NB4 (cell line): ENCODE measurements at regions not wholly inside any gene's neighbourhood (a gene's known extent, or its start where the extent isn't known, plus 50 kb on each side); places are given as distances from the start of the nearest gene placed in this dataset.

ENCODE experiments used
- DNase-seq: peaks from one replicate; pipeline ENCODE4 v3.0.0; 2010; ENCODE audit warnings: low read depth
- H3K4me3 ChIP-seq: one replicate; pipeline ENCODE4 v1.5.1; 2011; ENCODE audit warnings: mild to moderate bottlenecking, low read depth, low read length, moderate library complexity
- MYC ChIP-seq: IDR thresholded peaks from 2 replicates; pipeline ENCODE4 v1.6.1; 2011; ENCODE audit warnings: low read depth, low read length
- POLR2A ChIP-seq: IDR thresholded peaks from 2 replicates; pipeline ENCODE4 v1.6.1; 2011; ENCODE audit warnings: mild to moderate bottlenecking; ENCODE audit not compliant: insufficient read length; ENCODE audit errors: extremely low read depth
- TF ChIP-seq, protein P1 (sequence below): IDR thresholded peaks from one replicate; pipeline ENCODE4 v1.5.1; 2012; ENCODE audit warnings: low read depth, low read length
- TF ChIP-seq, protein P2 (sequence below): IDR thresholded peaks from 2 replicates; pipeline ENCODE4 v1.6.1; 2011; ENCODE audit warnings: low read depth, low read length

DNA sequence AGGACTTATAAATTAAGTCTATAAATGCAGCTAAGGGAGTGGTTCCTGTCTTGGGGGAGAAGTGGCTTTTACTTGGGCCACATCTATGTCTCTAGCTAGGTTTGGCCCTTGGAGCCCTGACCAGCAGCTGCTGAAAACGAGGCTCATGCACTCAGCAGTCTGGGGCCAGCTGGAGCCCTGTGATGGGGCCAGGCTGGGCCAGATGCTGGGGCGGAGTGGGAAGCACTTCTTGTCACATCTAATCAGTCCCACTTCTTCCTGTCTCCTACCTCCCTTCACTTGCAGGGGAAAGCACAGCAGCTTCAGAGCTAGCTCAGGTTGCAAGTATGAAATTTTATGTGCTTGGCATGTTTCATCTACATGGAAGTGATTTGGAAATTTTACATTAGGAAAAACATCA, 209.9 kb upstream of the ROPN1 start:
- H3K4me3 ChIP-seq = no peak overlapping the region
- no peak for TF ChIP-seq POLR2A
- TF ChIP-seq, protein P1, sequence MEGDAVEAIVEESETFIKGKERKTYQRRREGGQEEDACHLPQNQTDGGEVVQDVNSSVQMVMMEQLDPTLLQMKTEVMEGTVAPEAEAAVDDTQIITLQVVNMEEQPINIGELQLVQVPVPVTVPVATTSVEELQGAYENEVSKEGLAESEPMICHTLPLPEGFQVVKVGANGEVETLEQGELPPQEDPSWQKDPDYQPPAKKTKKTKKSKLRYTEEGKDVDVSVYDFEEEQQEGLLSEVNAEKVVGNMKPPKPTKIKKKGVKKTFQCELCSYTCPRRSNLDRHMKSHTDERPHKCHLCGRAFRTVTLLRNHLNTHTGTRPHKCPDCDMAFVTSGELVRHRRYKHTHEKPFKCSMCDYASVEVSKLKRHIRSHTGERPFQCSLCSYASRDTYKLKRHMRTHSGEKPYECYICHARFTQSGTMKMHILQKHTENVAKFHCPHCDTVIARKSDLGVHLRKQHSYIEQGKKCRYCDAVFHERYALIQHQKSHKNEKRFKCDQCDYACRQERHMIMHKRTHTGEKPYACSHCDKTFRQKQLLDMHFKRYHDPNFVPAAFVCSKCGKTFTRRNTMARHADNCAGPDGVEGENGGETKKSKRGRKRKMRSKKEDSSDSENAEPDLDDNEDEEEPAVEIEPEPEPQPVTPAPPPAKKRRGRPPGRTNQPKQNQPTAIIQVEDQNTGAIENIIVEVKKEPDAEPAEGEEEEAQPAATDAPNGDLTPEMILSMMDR = no peak
- no peak for TF ChIP-seq MYC
- TF ChIP-seq, protein P2, sequence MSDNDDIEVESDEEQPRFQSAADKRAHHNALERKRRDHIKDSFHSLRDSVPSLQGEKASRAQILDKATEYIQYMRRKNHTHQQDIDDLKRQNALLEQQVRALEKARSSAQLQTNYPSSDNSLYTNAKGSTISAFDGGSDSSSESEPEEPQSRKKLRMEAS = no peak
- DNase-seq = no peak

DNA sequence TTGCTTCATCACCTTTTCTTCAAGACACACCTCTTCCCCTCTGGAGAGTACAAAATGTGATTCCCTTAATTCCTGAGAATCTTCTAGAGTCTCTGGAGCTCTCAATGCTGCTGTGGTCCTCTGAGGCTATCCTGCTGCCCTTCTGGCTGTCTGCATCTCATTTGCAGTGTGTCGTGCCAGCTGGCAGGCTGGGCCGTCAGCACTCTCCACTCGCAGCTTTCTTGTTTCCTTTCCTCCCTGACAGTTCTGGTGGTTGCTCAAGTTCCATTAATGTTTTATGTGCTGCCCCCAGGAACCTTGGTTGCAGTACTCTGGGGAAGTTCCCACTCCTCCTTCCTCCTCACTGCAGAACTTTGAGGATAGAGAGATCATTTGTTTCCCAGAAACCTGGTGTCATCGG, 210.8 kb upstream of the ROPN1 start:
- H3K4me3 ChIP-seq = no peak overlapping the region
- TF ChIP-seq, protein P2 = no peak
- TF ChIP-seq POLR2A (no peak), MYC (no peak)
- TF ChIP-seq, protein P1 = no peak
- DNase-seq = no peak

DNA sequence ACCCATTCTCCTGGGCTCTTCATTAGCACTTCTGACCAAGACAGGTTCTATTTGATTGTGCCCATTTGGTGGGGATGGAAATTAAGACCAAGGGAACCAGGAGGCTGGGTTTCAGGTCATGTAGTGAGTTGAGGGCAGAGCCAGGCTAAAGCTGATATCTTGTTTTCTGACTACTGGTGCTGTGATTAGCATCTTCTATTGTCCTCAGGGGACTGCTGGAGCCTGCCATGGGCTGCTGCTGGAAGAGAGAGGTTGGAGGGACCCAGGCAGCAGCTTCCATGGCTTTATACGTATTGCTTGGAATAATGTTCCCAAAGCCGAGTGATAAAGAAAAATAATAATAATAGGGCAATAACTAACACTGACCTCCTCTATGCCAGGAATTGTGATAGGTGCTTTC, 211.4 kb upstream of the ROPN1 start:
- H3K4me3 ChIP-seq = no peak overlapping the region
- DNase-seq = no peak
- TF ChIP-seq MYC = no peak
- TF ChIP-seq, protein P1 = no peak
- TF ChIP-seq, protein P2 = no peak
- no peak for TF ChIP-seq POLR2A

DNA sequence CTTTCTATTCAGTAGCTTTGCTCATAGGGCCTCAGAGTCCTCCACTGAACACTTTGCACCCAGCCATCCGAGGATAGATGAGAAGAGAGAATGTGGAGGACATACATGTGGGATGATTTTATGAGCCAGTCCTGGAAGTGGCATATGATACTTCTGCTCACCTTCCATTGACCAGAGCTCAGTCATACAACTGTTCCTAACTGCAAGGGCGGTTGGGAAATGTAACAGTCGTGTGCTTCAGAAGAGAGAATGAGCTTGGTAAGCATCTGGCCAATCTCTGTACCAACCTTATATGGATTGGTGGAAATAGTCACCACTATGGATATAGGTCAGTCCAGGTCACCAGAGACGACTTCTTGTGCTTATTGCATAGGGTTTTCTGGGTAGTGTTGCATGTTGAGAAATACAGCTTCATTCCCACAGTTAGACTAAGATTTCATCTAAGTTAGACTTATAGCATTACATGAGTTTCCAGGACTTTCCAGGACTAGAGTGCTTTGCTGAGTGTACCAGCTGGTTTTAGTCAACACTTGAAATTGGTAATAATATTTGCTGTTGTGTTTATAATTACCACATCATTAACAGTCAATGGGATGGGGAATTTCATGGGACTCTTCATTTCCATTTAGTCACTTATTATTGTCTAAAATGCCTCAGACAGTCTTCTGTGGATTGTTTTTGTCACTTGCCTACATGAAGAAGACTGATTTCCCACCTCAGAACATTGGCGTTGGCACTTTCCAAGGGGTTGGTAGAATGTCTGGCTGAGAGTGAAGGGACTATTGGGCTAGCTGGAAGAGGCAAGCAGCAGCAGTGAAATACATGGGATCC, 214.5 kb upstream of the ROPN1 start:
- H3K4me3 ChIP-seq = no peak overlapping the region
- TF ChIP-seq POLR2A (no peak), MYC (no peak)
- TF ChIP-seq, protein P1 = no peak
- TF ChIP-seq, protein P2 = no peak
- DNase-seq = no peak

DNA sequence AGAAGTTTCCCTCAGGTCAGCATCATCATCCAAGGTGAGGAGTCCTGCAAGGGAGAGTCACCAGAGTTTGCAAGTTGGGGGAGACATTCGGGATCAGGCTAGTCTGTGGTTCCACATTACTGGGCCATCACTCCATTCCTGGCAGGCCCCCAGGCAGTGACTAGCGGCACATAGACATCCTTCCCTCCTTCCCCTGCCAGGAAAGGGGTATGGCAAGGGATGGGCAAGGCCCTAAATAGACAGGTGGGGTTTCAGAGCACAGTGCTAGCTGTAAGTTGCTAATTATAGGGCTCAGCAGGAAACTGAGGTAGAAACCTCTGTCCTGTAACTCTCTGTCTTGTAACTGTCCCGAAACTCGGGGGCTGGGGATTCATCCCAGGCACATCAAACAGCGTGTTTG, 215.2 kb upstream of the ROPN1 start:
- TF ChIP-seq MYC (no peak), POLR2A (no peak)
- TF ChIP-seq, protein P2 = no peak
- TF ChIP-seq, protein P1 = no peak
- no peak for DNase-seq
- no peak overlapping the region for H3K4me3 ChIP-seq
